HCT116 (cell line): ENCODE measurements at regions not wholly inside any gene's neighbourhood (a gene's known extent, or its start where the extent isn't known, plus 50 kb on each side); places are given as distances from the start of the nearest gene placed in this dataset.

Experiments used
- ATAC-seq: fragments of 200-7000 bp; cut with Tn5 transposase; 2 replicates; pipeline ENCODE4 v1.9.1; 2020; ENCODE audit warnings: mild to moderate bottlenecking, moderate library complexity
- BruUV-seq: library from RNA; stranded (reverse); fragments of 400-500 nt; replicated peaks from 2 replicates; lab custom pipeline; 2021; lab: Mats Ljungman, UMichigan
- CTCF ChIA-PET: fragments of 300-600 bp; sonication (Branson Sonifier 250); formaldehyde crosslinking; loops from one replicate; lab custom pipeline; 2021; ENCODE audit warnings: antibody characterized with exemption; lab: Charles Lee
- POLR2A ChIA-PET: fragments of 300-600, 350-600 bp; sonication (Branson Sonifier 250); formaldehyde crosslinking; loops from one replicate; lab custom pipeline; 2021; ENCODE audit warnings: antibody characterized with exemption; lab: Charles Lee
- RAD21 ChIA-PET, 2 experiments: fragments of 300-600 bp; sonication (Branson Sonifier 250); formaldehyde crosslinking; loops; one replicate each; lab custom pipeline; 2023; ENCODE audit warnings: low total read pairs in 2 of 2; ENCODE audit not compliant: uncharacterized antibody in 2 of 2, unreplicated experiment in 2 of 2, low non-redundant PET in 1 of 2; lab: Charles Lee
- DNase-seq: peaks from one replicate; pipeline ENCODE4 v3.0.0-alpha.2; 2010; ENCODE audit warnings: low read depth, low spot score
- H2AFZ ChIP-seq: fragments of 200-600 bp; shearing (Covaris generic), sonication (generic); 2 replicates; pipeline ENCODE4 v1.6.1; 2017; ENCODE audit warnings: low read depth, mixed run types, mixed read lengths, antibody characterized with exemption, low read length; ENCODE audit not compliant: poor library complexity, severe bottlenecking
- H3K27ac ChIP-seq: 2 replicates; pipeline ENCODE4 v1.5.1; 2012; ENCODE audit warnings: low read depth, low read length
- H3K27me3 ChIP-seq: fragments of 200-600 bp; sonication (generic); 2 replicates; pipeline ENCODE4 v1.6.1; 2016; ENCODE audit warnings: mixed run types, low read length, mixed read lengths; ENCODE audit not compliant: insufficient read depth
- H3K36me3 ChIP-seq, 2 experiments: fragments of 200-500 bp in 1 of 2; fragments of 200-600 bp in 1 of 2; sonication (Bioruptor generic) in 1 of 2; sonication (generic) in 1 of 2; 2 replicates each; pipeline versions ENCODE4 v1.5.1 to v1.6.1; 2014 to 2016; ENCODE audit warnings: low read length in 2 of 2, inconsistent platforms in 1 of 2, mixed read lengths in 1 of 2, mixed run types in 1 of 2; ENCODE audit not compliant: insufficient read depth in 2 of 2, control insufficient read depth in 1 of 2
- H3K4me1 ChIP-seq, 2 experiments: fragments of 200-600 bp in 1 of 2; sonication (generic) in 1 of 2; 2 replicates each; pipeline versions ENCODE4 v1.5.1 to v1.6.1; 2012 to 2017; ENCODE audit warnings: low read length in 2 of 2, inconsistent platforms in 1 of 2, mild to moderate bottlenecking in 1 of 2, mixed read lengths in 1 of 2, mixed run types in 1 of 2, moderate library complexity in 1 of 2; ENCODE audit not compliant: insufficient read depth in 2 of 2, control insufficient read depth in 1 of 2
- H3K4me2 ChIP-seq: fragments of 200-600 bp; sonication (generic); 2 replicates; pipeline ENCODE4 v1.6.1; 2017; ENCODE audit warnings: mixed run types, low read length, mixed read lengths
- H3K4me3 ChIP-seq, 2 experiments: fragments of 200-600 bp in 1 of 2; sonication (generic) in 1 of 2; replicated peaks in 1 of 2; 2 replicates each; pipeline ENCODE4 v1.5.1; 2011 to 2016; ENCODE audit warnings: low read length in 2 of 2, control low read depth in 1 of 2, low read depth in 1 of 2, mild to moderate bottlenecking in 1 of 2, mixed read lengths in 1 of 2, mixed run types in 1 of 2
- H3K79me2 ChIP-seq: fragments of 200-600 bp; sonication (generic); 2 replicates; pipeline ENCODE4 v1.6.1; 2017; ENCODE audit warnings: mild to moderate bottlenecking, mixed run types, low read length, moderate library complexity, mixed read lengths; ENCODE audit not compliant: insufficient read depth
- H3K9ac ChIP-seq: fragments of 200-600 bp; sonication (generic); 2 replicates; pipeline ENCODE4 v1.6.1; 2016; ENCODE audit warnings: low read length, mixed read lengths
- H3K9me2 ChIP-seq: fragments of 200-600 bp; sonication (generic), shearing (Covaris generic); 2 replicates; pipeline ENCODE4 v1.6.1; 2017; ENCODE audit warnings: mixed run types, mild to moderate bottlenecking, moderate library complexity; ENCODE audit not compliant: insufficient read depth
- H3K9me3 ChIP-seq, 2 experiments: fragments of 200-500 bp in 1 of 2; fragments of 200-600 bp in 1 of 2; sonication (Bioruptor generic) in 1 of 2; sonication (generic) in 1 of 2; 2 replicates each; pipeline ENCODE4 v1.6.1; 2014 to 2017; ENCODE audit warnings: low read length in 2 of 2, mixed read lengths in 2 of 2, inconsistent platforms in 1 of 2, low read depth in 1 of 2, mild to moderate bottlenecking in 1 of 2, mixed run types in 1 of 2, moderate library complexity in 1 of 2; ENCODE audit not compliant: control insufficient read depth in 1 of 2, insufficient read depth in 1 of 2
- H4K20me1 ChIP-seq: fragments of 200-600 bp; sonication (generic), shearing (Covaris generic); 2 replicates; pipeline ENCODE4 v1.6.1; 2017; ENCODE audit warnings: mixed run types, mild to moderate bottlenecking, moderate library complexity; ENCODE audit not compliant: insufficient read depth
- CBX3 ChIP-seq: IDR thresholded peaks from 2 replicates; pipeline ENCODE4 v1.6.1; 2012; ENCODE audit warnings: low read depth
- CEBPB ChIP-seq: IDR thresholded peaks from 2 replicates; pipeline ENCODE4 v1.6.1; 2012; ENCODE audit warnings: low read depth
- EGR1 ChIP-seq: IDR thresholded peaks from 2 replicates; pipeline ENCODE4 v1.6.1; 2012; ENCODE audit warnings: low read depth
- EZH2 ChIP-seq: fragments of 200-600 bp; sonication (generic); IDR thresholded peaks from 2 replicates; pipeline ENCODE4 v1.6.1; 2017; ENCODE audit warnings: antibody characterized with exemption, mixed run types
- EZH2phosphoT487 ChIP-seq: fragments of 200-600 bp; IDR thresholded peaks from 2 replicates; pipeline ENCODE4 v1.6.1; 2018; ENCODE audit warnings: antibody characterized with exemption, borderline replicate concordance
- FOSL1 ChIP-seq: IDR thresholded peaks from 2 replicates; pipeline ENCODE4 v1.6.1; 2012; ENCODE audit warnings: low read depth
- JUND ChIP-seq: IDR thresholded peaks from 2 replicates; pipeline ENCODE4 v1.6.1; 2012
- POLR2A ChIP-seq: IDR thresholded peaks from 2 replicates; pipeline ENCODE4 v1.7.0; 2011; ENCODE audit warnings: borderline replicate concordance; ENCODE audit not compliant: insufficient read depth, insufficient read length; ENCODE audit errors: extremely low read depth
- POLR2AphosphoS5 ChIP-seq: IDR thresholded peaks from 2 replicates; pipeline ENCODE4 v1.6.1; 2011; ENCODE audit warnings: mild to moderate bottlenecking, low read depth, low read length, moderate library complexity
- RAD21 ChIP-seq: IDR thresholded peaks from 2 replicates; pipeline ENCODE4 v1.6.1; 2012; ENCODE audit warnings: low read depth, mild to moderate bottlenecking
- SIN3A ChIP-seq: IDR thresholded peaks from 2 replicates; pipeline ENCODE4 v1.6.1; 2012; ENCODE audit warnings: low read depth
- SP1 ChIP-seq: IDR thresholded peaks from 2 replicates; pipeline ENCODE4 v1.6.1; 2012; ENCODE audit warnings: low read depth
- TCF7L2 ChIP-seq: IDR thresholded peaks from 2 replicates; pipeline ENCODE4 v1.7.0; 2011; ENCODE audit warnings: borderline replicate concordance, inconsistent platforms; ENCODE audit not compliant: insufficient read depth, insufficient read length; ENCODE audit errors: extremely low read depth
- YY1 ChIP-seq: IDR thresholded peaks from 2 replicates; pipeline ENCODE4 v1.6.1; 2011; ENCODE audit warnings: low read length, low read depth, moderate library complexity, mild to moderate bottlenecking; ENCODE audit not compliant: insufficient replicate concordance; ENCODE audit errors: extremely low read depth
- ZNF274 ChIP-seq: fragments of 200-500 bp; sonication (Bioruptor generic); IDR thresholded peaks from 2 replicates; pipeline ENCODE4 v1.6.1; 2014; ENCODE audit warnings: mild to moderate bottlenecking, low read depth, low read length, inconsistent platforms
- intact Hi-C: fragments of 100-400 bp; cut with micrococcal nuclease; formaldehyde crosslinking; loops from 2 replicates; pipeline ENCODE4 v1.10.0; 2022
- TF ChIP-seq, protein P1 (sequence below): IDR thresholded peaks from 2 replicates; pipeline ENCODE4 v1.6.1; 2012; ENCODE audit warnings: low read depth
- TF ChIP-seq, protein P2 (sequence below): IDR thresholded peaks from 2 replicates; pipeline ENCODE4 v1.6.1; 2012
- TF ChIP-seq, protein P3 (sequence below), 3 experiments: fragments of 200-600 bp in 1 of 3; sonication (generic) in 1 of 3; IDR thresholded peaks in 2 of 3; conservative IDR thresholded peaks in 1 of 3; 2 replicates each; pipeline ENCODE4 v1.5.1; 2012 to 2017; ENCODE audit warnings: low read depth in 2 of 3, low read length in 2 of 3, antibody characterized with exemption in 1 of 3, borderline replicate concordance in 1 of 3, control low read depth in 1 of 3, mild to moderate bottlenecking in 1 of 3, mixed read lengths in 1 of 3, mixed run types in 1 of 3, moderate library complexity in 1 of 3; ENCODE audit not compliant: insufficient read depth in 1 of 3
- TF ChIP-seq, protein P4 (sequence below): IDR thresholded peaks from 2 replicates; pipeline ENCODE4 v1.6.1; 2011; ENCODE audit warnings: mild to moderate bottlenecking, low read length, moderate library complexity; ENCODE audit not compliant: insufficient replicate concordance; ENCODE audit errors: extremely low read depth
- TF ChIP-seq, protein P5 (sequence below): IDR thresholded peaks from 2 replicates; pipeline ENCODE4 v1.6.1; 2012

DNA sequence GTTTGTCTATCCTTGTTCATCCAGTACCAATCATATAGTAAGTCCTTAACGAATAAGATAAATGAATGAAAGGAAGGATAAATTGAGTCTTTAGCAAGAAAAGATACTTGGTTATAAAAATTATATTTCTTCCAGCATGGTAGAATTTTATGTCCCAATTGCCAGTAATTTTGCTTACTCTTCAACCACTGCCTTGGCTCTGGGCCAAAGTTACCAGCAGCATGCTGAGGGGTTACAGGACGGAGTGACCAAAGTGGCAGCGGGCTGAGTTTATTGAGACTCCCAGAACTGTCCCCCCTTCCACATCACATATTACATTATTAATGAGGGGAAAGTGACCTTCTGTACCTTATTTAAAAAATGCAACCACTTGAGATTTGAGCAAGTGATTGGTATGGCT, 121.7 kb downstream of the RASGEF1B start:
- CTCF ChIA-PET: interaction anchor here (3.0 kb wide), 1 partner anchor 280 kb away, joined by 73 read pairs; no protein-coding TSS in a partner anchor
- RAD21 ChIA-PET: no interaction called here
- H3K79me2 ChIP-seq: no peaks in the 10 kb centered on the region
- H3K4me2 ChIP-seq: no peak overlapping the region
- DNase-seq: no peak
- BruUV-seq: no TSS peak
- POLR2A ChIA-PET: no interaction called here
- no peak overlapping the region for H3K27ac ChIP-seq
- H3K9me3 ChIP-seq: no peaks in the 10 kb centered on the region
- no peak for ATAC-seq
- no peaks in the 10 kb centered on the region for H3K36me3 ChIP-seq
- TF ChIP-seq ZNF274 (no peak), POLR2A (no peak), POLR2AphosphoS5 (no peak), JUND (no peak), EZH2 (no peak), YY1 (no peak), SP1 (no peak), EGR1 (no peak), CBX3 (no peak), SIN3A (no peak), CEBPB (no peak), EZH2phosphoT487 (no peak), FOSL1 (no peak), TCF7L2 (no peak), RAD21 (no peak)
- TF ChIP-seq, protein P1, sequence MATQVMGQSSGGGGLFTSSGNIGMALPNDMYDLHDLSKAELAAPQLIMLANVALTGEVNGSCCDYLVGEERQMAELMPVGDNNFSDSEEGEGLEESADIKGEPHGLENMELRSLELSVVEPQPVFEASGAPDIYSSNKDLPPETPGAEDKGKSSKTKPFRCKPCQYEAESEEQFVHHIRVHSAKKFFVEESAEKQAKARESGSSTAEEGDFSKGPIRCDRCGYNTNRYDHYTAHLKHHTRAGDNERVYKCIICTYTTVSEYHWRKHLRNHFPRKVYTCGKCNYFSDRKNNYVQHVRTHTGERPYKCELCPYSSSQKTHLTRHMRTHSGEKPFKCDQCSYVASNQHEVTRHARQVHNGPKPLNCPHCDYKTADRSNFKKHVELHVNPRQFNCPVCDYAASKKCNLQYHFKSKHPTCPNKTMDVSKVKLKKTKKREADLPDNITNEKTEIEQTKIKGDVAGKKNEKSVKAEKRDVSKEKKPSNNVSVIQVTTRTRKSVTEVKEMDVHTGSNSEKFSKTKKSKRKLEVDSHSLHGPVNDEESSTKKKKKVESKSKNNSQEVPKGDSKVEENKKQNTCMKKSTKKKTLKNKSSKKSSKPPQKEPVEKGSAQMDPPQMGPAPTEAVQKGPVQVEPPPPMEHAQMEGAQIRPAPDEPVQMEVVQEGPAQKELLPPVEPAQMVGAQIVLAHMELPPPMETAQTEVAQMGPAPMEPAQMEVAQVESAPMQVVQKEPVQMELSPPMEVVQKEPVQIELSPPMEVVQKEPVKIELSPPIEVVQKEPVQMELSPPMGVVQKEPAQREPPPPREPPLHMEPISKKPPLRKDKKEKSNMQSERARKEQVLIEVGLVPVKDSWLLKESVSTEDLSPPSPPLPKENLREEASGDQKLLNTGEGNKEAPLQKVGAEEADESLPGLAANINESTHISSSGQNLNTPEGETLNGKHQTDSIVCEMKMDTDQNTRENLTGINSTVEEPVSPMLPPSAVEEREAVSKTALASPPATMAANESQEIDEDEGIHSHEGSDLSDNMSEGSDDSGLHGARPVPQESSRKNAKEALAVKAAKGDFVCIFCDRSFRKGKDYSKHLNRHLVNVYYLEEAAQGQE: no peak
- TF ChIP-seq, protein P2, sequence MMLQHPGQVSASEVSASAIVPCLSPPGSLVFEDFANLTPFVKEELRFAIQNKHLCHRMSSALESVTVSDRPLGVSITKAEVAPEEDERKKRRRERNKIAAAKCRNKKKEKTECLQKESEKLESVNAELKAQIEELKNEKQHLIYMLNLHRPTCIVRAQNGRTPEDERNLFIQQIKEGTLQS: no peak
- TF ChIP-seq, protein P3, sequence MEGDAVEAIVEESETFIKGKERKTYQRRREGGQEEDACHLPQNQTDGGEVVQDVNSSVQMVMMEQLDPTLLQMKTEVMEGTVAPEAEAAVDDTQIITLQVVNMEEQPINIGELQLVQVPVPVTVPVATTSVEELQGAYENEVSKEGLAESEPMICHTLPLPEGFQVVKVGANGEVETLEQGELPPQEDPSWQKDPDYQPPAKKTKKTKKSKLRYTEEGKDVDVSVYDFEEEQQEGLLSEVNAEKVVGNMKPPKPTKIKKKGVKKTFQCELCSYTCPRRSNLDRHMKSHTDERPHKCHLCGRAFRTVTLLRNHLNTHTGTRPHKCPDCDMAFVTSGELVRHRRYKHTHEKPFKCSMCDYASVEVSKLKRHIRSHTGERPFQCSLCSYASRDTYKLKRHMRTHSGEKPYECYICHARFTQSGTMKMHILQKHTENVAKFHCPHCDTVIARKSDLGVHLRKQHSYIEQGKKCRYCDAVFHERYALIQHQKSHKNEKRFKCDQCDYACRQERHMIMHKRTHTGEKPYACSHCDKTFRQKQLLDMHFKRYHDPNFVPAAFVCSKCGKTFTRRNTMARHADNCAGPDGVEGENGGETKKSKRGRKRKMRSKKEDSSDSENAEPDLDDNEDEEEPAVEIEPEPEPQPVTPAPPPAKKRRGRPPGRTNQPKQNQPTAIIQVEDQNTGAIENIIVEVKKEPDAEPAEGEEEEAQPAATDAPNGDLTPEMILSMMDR (IDR thresholded peaks at IDR 0.05 in 2 of 3, conservative IDR thresholded peaks at IDR 0.05 in 1 of 3; ENCODE audit: borderline replicate concordance in 1 of 3, insufficient read depth in 1 of 3, low read depth in 2 of 3, low read length in 2 of 3): no peak
- TF ChIP-seq, protein P4, sequence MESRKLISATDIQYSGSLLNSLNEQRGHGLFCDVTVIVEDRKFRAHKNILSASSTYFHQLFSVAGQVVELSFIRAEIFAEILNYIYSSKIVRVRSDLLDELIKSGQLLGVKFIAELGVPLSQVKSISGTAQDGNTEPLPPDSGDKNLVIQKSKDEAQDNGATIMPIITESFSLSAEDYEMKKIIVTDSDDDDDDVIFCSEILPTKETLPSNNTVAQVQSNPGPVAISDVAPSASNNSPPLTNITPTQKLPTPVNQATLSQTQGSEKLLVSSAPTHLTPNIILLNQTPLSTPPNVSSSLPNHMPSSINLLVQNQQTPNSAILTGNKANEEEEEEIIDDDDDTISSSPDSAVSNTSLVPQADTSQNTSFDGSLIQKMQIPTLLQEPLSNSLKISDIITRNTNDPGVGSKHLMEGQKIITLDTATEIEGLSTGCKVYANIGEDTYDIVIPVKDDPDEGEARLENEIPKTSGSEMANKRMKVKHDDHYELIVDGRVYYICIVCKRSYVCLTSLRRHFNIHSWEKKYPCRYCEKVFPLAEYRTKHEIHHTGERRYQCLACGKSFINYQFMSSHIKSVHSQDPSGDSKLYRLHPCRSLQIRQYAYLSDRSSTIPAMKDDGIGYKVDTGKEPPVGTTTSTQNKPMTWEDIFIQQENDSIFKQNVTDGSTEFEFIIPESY: no peak
- TF ChIP-seq, protein P5, sequence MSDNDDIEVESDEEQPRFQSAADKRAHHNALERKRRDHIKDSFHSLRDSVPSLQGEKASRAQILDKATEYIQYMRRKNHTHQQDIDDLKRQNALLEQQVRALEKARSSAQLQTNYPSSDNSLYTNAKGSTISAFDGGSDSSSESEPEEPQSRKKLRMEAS: no peak
- no peak overlapping the region for H3K9ac ChIP-seq
- H2AFZ ChIP-seq: no peak overlapping the region
- no peaks in the 10 kb centered on the region for H3K4me1 ChIP-seq
- intact Hi-C loops: loop anchor here (5.0 kb wide), 1 partner anchor 988 kb away; no protein-coding TSS in a partner anchor
- no peak overlapping the region for H3K4me3 ChIP-seq
- H3K9me2 ChIP-seq: no peaks in the 10 kb centered on the region
- no peaks in the 10 kb centered on the region; the same call in 1 of the 2 replicates for H4K20me1 ChIP-seq
- peaks cover 26% of the 10 kb centered on the region for H3K27me3 ChIP-seq
